PFSK-1 (cell line): ENCODE measurements at regions not wholly inside any gene's neighbourhood (a gene's known extent, or its start where the extent isn't known, plus 50 kb on each side); places are given as distances from the start of the nearest gene placed in this dataset.

Source experiments
- POLR2AphosphoS5 ChIP-seq: IDR thresholded peaks from 2 replicates; pipeline ENCODE4 v1.6.1; 2012; ENCODE audit warnings: low read depth, mild to moderate bottlenecking, control low read depth, low read length, moderate library complexity
- REST ChIP-seq, 2 experiments: IDR thresholded peaks; 2 replicates each; pipeline versions ENCODE4 v1.6.1 to v1.8.0; 2011 to 2012; ENCODE audit warnings: low read depth in 2 of 2, low read length in 2 of 2, control low read depth in 1 of 2, inconsistent platforms in 1 of 2, mild to moderate bottlenecking in 1 of 2, moderate library complexity in 1 of 2; ENCODE audit not compliant: insufficient read depth in 1 of 2
- SIN3A ChIP-seq: IDR thresholded peaks from 2 replicates; pipeline ENCODE4 v1.6.1; 2012; ENCODE audit warnings: mild to moderate bottlenecking, low read length, moderate library complexity, borderline replicate concordance; ENCODE audit not compliant: insufficient read depth
- TAF1 ChIP-seq: IDR thresholded peaks from 2 replicates; pipeline ENCODE4 v1.6.1; 2012; ENCODE audit warnings: low read length, control low read depth, borderline replicate concordance; ENCODE audit not compliant: insufficient read depth

- TF ChIP-seq REST (IDR thresholded peaks at IDR 0.05; ENCODE audit: insufficient read depth in 1 of 2, low read depth in 2 of 2, low read length in 2 of 2) (no peak), POLR2AphosphoS5 (no peak), TAF1 (no peak), SIN3A (no peak)
Measured at GRCh38 chr13:61685682-61686012, 270.0 kb upstream of the PCDH20 start.
